Neural cell (in vitro differentiated cells): ENCODE measurements at regions not wholly inside any gene's neighbourhood (a gene's known extent, or its start where the extent isn't known, plus 50 kb on each side); places are given as distances from the start of the nearest gene placed in this dataset.

Source experiments
- H2AFZ ChIP-seq: fragments of 200-600, 300-800 bp; sonication (generic), shearing (Covaris generic); 2 replicates; pipeline ENCODE4 v1.6.0; 2014; ENCODE audit warnings: low read depth, mild to moderate bottlenecking, antibody characterized with exemption, low read length, moderate library complexity
- H3F3A ChIP-seq: fragments of 200-600 bp; shearing (Covaris generic); 2 replicates; pipeline ENCODE4 v1.6.1; 2016; ENCODE audit warnings: mild to moderate bottlenecking, moderate library complexity, mixed read lengths, antibody characterized with exemption, low read length; ENCODE audit not compliant: insufficient read depth, poor library complexity, severe bottlenecking
- H3K27ac ChIP-seq: fragments of 200-600, 300-800 bp; sonication (generic), shearing (Covaris generic); 2 replicates; pipeline ENCODE4 v1.5.1; 2014; ENCODE audit warnings: mild to moderate bottlenecking, low read length, moderate library complexity
- H3K27me3 ChIP-seq: fragments of 300-800, 200-600 bp; sonication (generic), shearing (Covaris generic); 2 replicates; pipeline ENCODE4 v1.6.0; 2014; ENCODE audit warnings: mild to moderate bottlenecking, low read depth, low read length, moderate library complexity; ENCODE audit not compliant: insufficient read depth
- H3K36me3 ChIP-seq: fragments of 300-800, 200-600 bp; sonication (generic), shearing (Covaris generic); 2 replicates; pipeline ENCODE4 v1.5.1; 2014; ENCODE audit warnings: mild to moderate bottlenecking, antibody characterized with exemption, low read length, moderate library complexity; ENCODE audit not compliant: insufficient read depth
- H3K4me2 ChIP-seq: fragments of 300-800, 200-600 bp; sonication (generic), shearing (Covaris generic); 2 replicates; pipeline ENCODE4 v1.6.0; 2014; ENCODE audit warnings: mild to moderate bottlenecking, low read length
- H3K4me3 ChIP-seq: fragments of 300-800, 200-600 bp; sonication (generic), shearing (Covaris generic); 2 replicates; pipeline ENCODE4 v1.5.1; 2014; ENCODE audit warnings: mild to moderate bottlenecking, low read length, moderate library complexity
- H3K79me2 ChIP-seq: fragments of 200-600 bp; shearing (Covaris generic); replicated peaks from 2 replicates; pipeline ENCODE4 v1.6.0; 2014; ENCODE audit warnings: mild to moderate bottlenecking, low read length, moderate library complexity; ENCODE audit not compliant: insufficient read depth
- H3K9ac ChIP-seq: fragments of 300-800, 200-600 bp; sonication (generic), shearing (Covaris generic); 2 replicates; pipeline ENCODE4 v1.6.1; 2016; ENCODE audit warnings: mild to moderate bottlenecking, low read length, mixed read lengths
- H3K9me2 ChIP-seq: fragments of 200-600 bp; shearing (Covaris generic); 2 replicates; pipeline ENCODE4 v1.6.1; 2016; ENCODE audit warnings: mild to moderate bottlenecking, low read length, mixed read lengths; ENCODE audit not compliant: insufficient read depth
- H3K9me3 ChIP-seq: fragments of 200-600, 300-800 bp; sonication (generic), shearing (Covaris generic); 2 replicates; pipeline ENCODE4 v1.6.1; 2016; ENCODE audit warnings: mild to moderate bottlenecking, mixed run types, low read length, moderate library complexity, mixed read lengths
- H4K20me1 ChIP-seq: fragments of 200-600 bp; shearing (Covaris generic); 2 replicates; pipeline ENCODE4 v1.6.1; 2016; ENCODE audit warnings: mild to moderate bottlenecking, mixed run types; ENCODE audit not compliant: insufficient read depth
- CTCF ChIP-seq: fragments of 450-650 bp; IDR thresholded peaks from 2 replicates; pipeline ENCODE4 v1.5.1; 2014; ENCODE audit warnings: antibody characterized with exemption, mild to moderate bottlenecking, moderate library complexity; ENCODE audit not compliant: poor library complexity, severe bottlenecking
- EP300 ChIP-seq: fragments of 450-650 bp; conservative IDR thresholded peaks from 2 replicates; pipeline ENCODE4 v1.6.1; 2014; ENCODE audit warnings: antibody characterized with exemption, mild to moderate bottlenecking, moderate library complexity; ENCODE audit not compliant: poor library complexity, severe bottlenecking
- EZH2 ChIP-seq: fragments of 200-600, 300-800 bp; shearing (Covaris generic), sonication (generic); IDR thresholded peaks from 2 replicates; pipeline ENCODE4 v1.6.1; 2014; ENCODE audit warnings: antibody characterized with exemption, low read length, borderline replicate concordance, mild to moderate bottlenecking; ENCODE audit not compliant: insufficient read depth, poor library complexity, severe bottlenecking
- MXI1 ChIP-seq: fragments of 450-650 bp; conservative IDR thresholded peaks from 2 replicates; pipeline ENCODE4 v1.6.1; 2014; ENCODE audit warnings: antibody characterized with exemption, mild to moderate bottlenecking; ENCODE audit not compliant: poor library complexity, severe bottlenecking
- POLR2AphosphoS5 ChIP-seq: IDR thresholded peaks from 2 replicates; pipeline ENCODE4 v1.6.1; 2012
- RAD21 ChIP-seq: fragments of 450-650 bp; conservative IDR thresholded peaks from 2 replicates; pipeline ENCODE4 v1.6.1; 2014; ENCODE audit warnings: antibody characterized with exemption, mild to moderate bottlenecking, moderate library complexity
- REST ChIP-seq: IDR thresholded peaks from 2 replicates; pipeline ENCODE4 v1.6.1; 2012; ENCODE audit warnings: borderline replicate concordance
- SMC3 ChIP-seq: fragments of 450-650 bp; conservative IDR thresholded peaks from 2 replicates; pipeline ENCODE4 v1.6.1; 2014; ENCODE audit warnings: antibody characterized with exemption, mild to moderate bottlenecking, moderate library complexity; ENCODE audit not compliant: poor library complexity
- TAF1 ChIP-seq: IDR thresholded peaks from 2 replicates; pipeline ENCODE4 v1.6.1; 2012; ENCODE audit warnings: low read depth

GRCh38 chr5:115685490-115685889 is 59.7 kb upstream of the TMED7 start:
- Histone ChIP-seq H3K4me3 (no peak overlapping the region), H2AFZ (no peak overlapping the region), H3K9me2 (no peaks in the 10 kb centered on the region), H3K9me3 (no peaks in the 10 kb centered on the region), H3K4me2 (no peak overlapping the region), H3K27ac (no peak overlapping the region), H3K27me3 (no peaks in the 10 kb centered on the region), H3K9ac (no peak overlapping the region), H4K20me1 (no peaks in the 10 kb centered on the region), H3F3A (no peaks in the 10 kb centered on the region), H3K79me2 (no peaks in the 10 kb centered on the region), H3K36me3 (no peaks in the 10 kb centered on the region)
- TF ChIP-seq SMC3, result no peak
- no peak for TF ChIP-seq MXI1

GRCh38 chr5:115684513-115685037 is 58.7 kb upstream of the TMED7 start:
- Histone ChIP-seq H3F3A (no peaks in the 10 kb centered on the region), H3K9me2 (no peaks in the 10 kb centered on the region), H3K27ac (no peak overlapping the region), H2AFZ (no peak overlapping the region), H4K20me1 (no peaks in the 10 kb centered on the region), H3K9me3 (no peaks in the 10 kb centered on the region), H3K4me2 (no peak overlapping the region), H3K79me2 (no peaks in the 10 kb centered on the region), H3K36me3 (no peaks in the 10 kb centered on the region), H3K4me3 (no peak overlapping the region), H3K27me3 (no peaks in the 10 kb centered on the region), H3K9ac (no peak overlapping the region)
- TF ChIP-seq MXI1, result no peak
- TF ChIP-seq RAD21, result no peak
- TF ChIP-seq REST, result no peak
- no peak for TF ChIP-seq EZH2
- TF ChIP-seq POLR2AphosphoS5, result no peak
- TF ChIP-seq EP300, result no peak
- no peak for TF ChIP-seq CTCF
- TF ChIP-seq TAF1, result no peak
- TF ChIP-seq SMC3, result no peak

GRCh38 chr5:115683081-115683480 is 57.2 kb upstream of the TMED7 start:
- no peak overlapping the region for H3K27ac ChIP-seq
- no peaks in the 10 kb centered on the region for H3F3A ChIP-seq
- no peaks in the 10 kb centered on the region for H3K79me2 ChIP-seq
- no peak overlapping the region for H3K4me2 ChIP-seq
- no peaks in the 10 kb centered on the region for H3K9me2 ChIP-seq
- no peak overlapping the region for H2AFZ ChIP-seq
- H3K9me3 ChIP-seq, result no peaks in the 10 kb centered on the region
- no peak overlapping the region for H3K9ac ChIP-seq
- H4K20me1 ChIP-seq, result no peaks in the 10 kb centered on the region
- no peak for TF ChIP-seq MXI1
- TF ChIP-seq CTCF, result no peak
- TF ChIP-seq EZH2, result no peak
- no peak for TF ChIP-seq REST
- no peak for TF ChIP-seq POLR2AphosphoS5
- TF ChIP-seq TAF1, result no peak
- TF ChIP-seq SMC3, result no peak
- TF ChIP-seq RAD21, result no peak
- TF ChIP-seq EP300, result no peak
- H3K27me3 ChIP-seq, result no peaks in the 10 kb centered on the region
- H3K36me3 ChIP-seq, result no peaks in the 10 kb centered on the region
- no peak overlapping the region for H3K4me3 ChIP-seq
